ENCODE measurements at regions not wholly inside any gene's neighbourhood (a gene's known extent, or its start where the extent isn't known, plus 50 kb on each side); places are given as distances from the start of the nearest gene placed in this dataset.

- TF ChIP-seq YY1 (IDR thresholded peaks at IDR 0.05; ENCODE audit: low read depth) (no peak), SMC3 (IDR thresholded peaks at IDR 0.05; ENCODE audit: low read depth, low read length) (no peak), RCOR1 (IDR thresholded peaks at IDR 0.05; ENCODE audit: low read length) (no peak), FOXM1 (IDR thresholded peaks at IDR 0.05; ENCODE audit: low read depth) (no peak), RAD21 (IDR thresholded peaks at IDR 0.05; ENCODE audit: low read length) (no peak), POLR2AphosphoS5 (IDR thresholded peaks at IDR 0.05; ENCODE audit: low read depth, low read length) (no peak), NFIC (IDR thresholded peaks at IDR 0.05; ENCODE audit: borderline replicate concordance) (no peak), PBX3 (IDR thresholded peaks at IDR 0.05) (no peak), USF2 (IDR thresholded peaks at IDR 0.05; ENCODE audit: borderline replicate concordance, low read depth, low read length) (no peak), EP300 (IDR thresholded peaks at IDR 0.05; ENCODE audit: borderline replicate concordance in 1 of 2, low read depth in 1 of 2, low read length in 1 of 2) (no peak), RXRA (IDR thresholded peaks at IDR 0.05; ENCODE audit: borderline replicate concordance, low read depth) (no peak), CHD2 (IDR thresholded peaks at IDR 0.05; ENCODE audit: low read length, partially characterized antibody) (no peak), NRF1 (IDR thresholded peaks at IDR 0.05; ENCODE audit: low read depth, low read length) (no peak)
- Histone ChIP-seq H3K9me2 (no peaks in the 10 kb centered on the region), H3K9ac (peak overlapping the region; percentile 55), H3K4me3 (ENCODE audit: low read depth in 2 of 2, low read length in 1 of 2) (no peak overlapping the region), H4K20me1 (ENCODE audit: insufficient read depth) (no peaks in the 10 kb centered on the region), H3K4me1 (ENCODE audit: control insufficient read depth in 1 of 2, insufficient read depth in 2 of 2, low read depth in 1 of 2, low read length in 1 of 2) (peaks cover 34 to 41% of the 10 kb centered on the region in 2 experiments), H3K36me3 (replicated peaks in 1 of 2; ENCODE audit: control insufficient read depth in 1 of 2, insufficient read depth in 2 of 2, low read length in 1 of 2) (no peaks in the 10 kb centered on the region), H3K4me2 (peak overlapping the region; percentile 42; the same call in 1 of the 2 replicates), H3K27ac (ENCODE audit: low read depth in 2 of 2, low read length in 1 of 2) (peak overlapping the region; percentile 93 to 100), H3K79me2 (ENCODE audit: insufficient read depth) (no peaks in the 10 kb centered on the region), H3K27me3 (ENCODE audit: insufficient read depth) (no peaks in the 10 kb centered on the region), H3K9me3 (no peaks in the 10 kb centered on the region), H2AFZ (ENCODE audit: low read depth) (no peak overlapping the region), H3F3A (replicated peaks; ENCODE audit: insufficient read depth) (peaks cover 40% of the 10 kb centered on the region)
- ChIA-PET POLR2A (no interaction called here), CTCF (interaction anchor here (1.0 to 1.9 kb wide), 3 partner anchors 25 to 871 kb away, joined by 3 to 6 read pairs (median 5); no protein-coding TSS in a partner anchor)
- DNase-seq: no peak
- WGBS (ENCODE audit: low lambda C conversion rate): 68% methylated on average over 4 of the region's 4 CpGs
Measured at GRCh38 chr15:38885471-38885952, 320.9 kb upstream of the RASGRP1 start.

GRCh38 chr15:38886315-38887163, 321.9 kb upstream of the RASGRP1 start:
- Histone ChIP-seq H3K4me3 (ENCODE audit: low read depth in 2 of 2, low read length in 1 of 2) (peak overlapping the region in 1 of 2 experiments; percentile 10; a peak in 1 of 4 replicates), H2AFZ (ENCODE audit: low read depth) (peak overlapping the region; percentile 56; the same call in 1 of the 2 replicates), H3K27ac (ENCODE audit: low read depth in 2 of 2, low read length in 1 of 2) (peak overlapping the region; percentile 93 to 100), H3K9me2 (no peaks in the 10 kb centered on the region), H3K9me3 (no peaks in the 10 kb centered on the region), H3K9ac (peak overlapping the region; percentile 55; the same call in 1 of the 2 replicates), H3K4me2 (peak overlapping the region; percentile 42; the same call in 1 of the 2 replicates), H3K4me1 (ENCODE audit: control insufficient read depth in 1 of 2, insufficient read depth in 2 of 2, low read depth in 1 of 2, low read length in 1 of 2) (peaks cover 34 to 41% of the 10 kb centered on the region in 2 experiments), H3K27me3 (ENCODE audit: insufficient read depth) (no peaks in the 10 kb centered on the region), H3K79me2 (ENCODE audit: insufficient read depth) (no peaks in the 10 kb centered on the region), H3F3A (replicated peaks; ENCODE audit: insufficient read depth) (peaks cover 40% of the 10 kb centered on the region), H4K20me1 (ENCODE audit: insufficient read depth) (no peaks in the 10 kb centered on the region), H3K36me3 (replicated peaks in 1 of 2; ENCODE audit: control insufficient read depth in 1 of 2, insufficient read depth in 2 of 2, low read length in 1 of 2) (no peaks in the 10 kb centered on the region)
- 54% methylated on average over 2 of the region's 2 CpGs for WGBS (ENCODE audit: low lambda C conversion rate)
- DNase-seq: no peak
- CTCF ChIA-PET: interaction anchor here (1.0 to 1.4 kb wide), 2 partner anchors 26 to 870 kb away, joined by 3 to 5 read pairs; no protein-coding TSS in a partner anchor
- POLR2A ChIA-PET: no interaction called here
- peak; percentile 68; the same call in 1 of the 2 replicates for TF ChIP-seq JUND (IDR thresholded peaks at IDR 0.05)
- no peak for TF ChIP-seq RAD21 (IDR thresholded peaks at IDR 0.05; ENCODE audit: low read length)
- no peak for TF ChIP-seq CTCF (IDR thresholded peaks at IDR 0.05)
- TF ChIP-seq GATA2 (CRISPR knock-in tag; IDR thresholded peaks at IDR 0.05): no peak
- 0 out of 2 replicates have a peak, but pooled peaks have one; percentile 23 for TF ChIP-seq TEAD4 (IDR thresholded peaks at IDR 0.05; ENCODE audit: borderline replicate concordance, insufficient read depth)
- TF ChIP-seq MXI1 (IDR thresholded peaks at IDR 0.05; ENCODE audit: low read depth, low read length): no peak
- TF ChIP-seq NFIC (IDR thresholded peaks at IDR 0.05; ENCODE audit: borderline replicate concordance): peak; percentile 22; the same call in 1 of the 2 replicates
- peak; percentile 39; the same call in 1 of the 2 replicates for TF ChIP-seq POLR2AphosphoS5 (IDR thresholded peaks at IDR 0.05; ENCODE audit: low read depth, low read length)
- TF ChIP-seq RCOR1 (IDR thresholded peaks at IDR 0.05; ENCODE audit: low read length): no peak
- no peak for TF ChIP-seq ELF1 (IDR thresholded peaks at IDR 0.05)
- no peak for TF ChIP-seq SIN3A (IDR thresholded peaks at IDR 0.05; ENCODE audit: borderline replicate concordance, low read depth, low read length)
- TF ChIP-seq RXRA (IDR thresholded peaks at IDR 0.05; ENCODE audit: borderline replicate concordance, low read depth): no peak
- peak; percentile 20; the same call in 1 of the 2 replicates for TF ChIP-seq USF1 (IDR thresholded peaks at IDR 0.05; ENCODE audit: borderline replicate concordance, low read depth)
- no peak for TF ChIP-seq SMC3 (IDR thresholded peaks at IDR 0.05; ENCODE audit: low read depth, low read length)

All from SK-N-SH (cell line).